Endothelial cell of umbilical vein (primary cell): ENCODE measurements at regions not wholly inside any gene's neighbourhood (a gene's known extent, or its start where the extent isn't known, plus 50 kb on each side); places are given as distances from the start of the nearest gene placed in this dataset.

ENCODE experiments used
- BruUV-seq: library from RNA; stranded (reverse); fragments of 400-500 nt; replicated peaks from 2 replicates; lab custom pipeline; 2021; lab: Mats Ljungman, UMichigan
- CTCF ChIA-PET: fragments of 300-600, 350-600 bp; sonication (Branson Sonifier 250); formaldehyde crosslinking; loops from one replicate; lab custom pipeline; 2021; ENCODE audit warnings: antibody characterized with exemption, inconsistent platforms; lab: Charles Lee
- POLR2A ChIA-PET: fragments of 300-600, 350-600 bp; sonication (Branson Sonifier 250); formaldehyde crosslinking; loops from one replicate; lab custom pipeline; 2021; ENCODE audit warnings: antibody characterized with exemption, inconsistent platforms; lab: Charles Lee
- DNase-seq: peaks from one replicate; pipeline ENCODE4 v3.0.0-alpha.2; 2011; ENCODE audit warnings: low read depth, low spot score
- FAIRE-seq: peaks from 2 replicates; lab custom pipeline; 2011; peaks lifted over from hg19 to GRCh38; lab: Jason Lieb, UNC
- H2AFZ ChIP-seq: 2 replicates; pipeline ENCODE4 v1.6.0; 2012; ENCODE audit warnings: low read depth, low read length, control low read depth, inconsistent platforms
- H3K27ac ChIP-seq: 2 replicates; pipeline ENCODE4 v1.5.1; 2011; ENCODE audit warnings: low read depth, mild to moderate bottlenecking, control low read depth, low read length, moderate library complexity; ENCODE audit not compliant: insufficient read depth
- H3K27me3 ChIP-seq, 2 experiments: 2 replicates each; pipeline versions ENCODE4 v1.6.0 to v1.6.1; 2011; ENCODE audit warnings: low read length in 2 of 2, mixed read lengths in 1 of 2; ENCODE audit not compliant: control insufficient read depth in 2 of 2, insufficient read depth in 2 of 2
- H3K36me3 ChIP-seq, 2 experiments: 2 replicates in 1 of 2; 3 replicates in 1 of 2; pipeline ENCODE4 v1.5.1; 2011; ENCODE audit warnings: low read length in 2 of 2, mild to moderate bottlenecking in 1 of 2, moderate library complexity in 1 of 2; ENCODE audit not compliant: control insufficient read depth in 2 of 2, insufficient read depth in 2 of 2; ENCODE audit errors: extremely low read depth in 1 of 2
- H3K4me1 ChIP-seq: 3 replicates; pipeline ENCODE4 v1.5.1; 2011; ENCODE audit warnings: mild to moderate bottlenecking, low read length; ENCODE audit not compliant: control insufficient read depth, insufficient read depth; ENCODE audit errors: extremely low read depth
- H3K4me2 ChIP-seq: 2 replicates; pipeline ENCODE4 v1.6.1; 2011; ENCODE audit warnings: low read length, control low read depth, mixed read lengths; ENCODE audit not compliant: insufficient read depth
- H3K4me3 ChIP-seq, 3 experiments: fragments of 200-600 bp in 1 of 3; sonication (generic), shearing (Covaris generic) in 1 of 3; replicated peaks in 1 of 3; 2 replicates each; pipeline ENCODE4 v1.5.1; 2011 to 2016; ENCODE audit warnings: control low read depth in 3 of 3, low read length in 3 of 3, mild to moderate bottlenecking in 2 of 3, inconsistent platforms in 1 of 3, low read depth in 1 of 3, moderate library complexity in 1 of 3; ENCODE audit not compliant: insufficient read depth in 1 of 3
- H3K79me2 ChIP-seq: 2 replicates; pipeline ENCODE4 v1.6.0; 2012; ENCODE audit warnings: low read length, inconsistent platforms; ENCODE audit not compliant: control insufficient read depth, insufficient read depth
- H3K9ac ChIP-seq: replicated peaks from 2 replicates; pipeline ENCODE3; 2011; ENCODE audit warnings: low read length, control low read depth; ENCODE audit not compliant: insufficient read depth; ENCODE audit errors: extremely low read depth
- H3K9me1 ChIP-seq: replicated peaks from 3 replicates; pipeline ENCODE4 v1.6.0; 2011; ENCODE audit warnings: mild to moderate bottlenecking, low read length; ENCODE audit not compliant: control insufficient read depth, insufficient read depth; ENCODE audit errors: extremely low read depth
- H3K9me3 ChIP-seq: replicated peaks from 2 replicates; pipeline ENCODE4 v1.5.1; 2012; ENCODE audit warnings: low read length, inconsistent platforms; ENCODE audit not compliant: control insufficient read depth, insufficient read depth
- H4K20me1 ChIP-seq: replicated peaks from 2 replicates; pipeline ENCODE3; 2011; ENCODE audit warnings: mild to moderate bottlenecking, low read length; ENCODE audit not compliant: control insufficient read depth, insufficient read depth; ENCODE audit errors: extremely low read depth
- EZH2 ChIP-seq: IDR thresholded peaks from 2 replicates; pipeline ENCODE4 v1.6.1; 2012; ENCODE audit warnings: borderline replicate concordance, low read depth, mild to moderate bottlenecking, moderate library complexity, low read length, inconsistent platforms; ENCODE audit not compliant: severe bottlenecking
- FOS ChIP-seq: IDR thresholded peaks from 2 replicates; pipeline ENCODE4 v1.6.1; 2011; ENCODE audit warnings: mild to moderate bottlenecking, low read length, moderate library complexity, borderline replicate concordance; ENCODE audit not compliant: insufficient read depth
- GATA2 ChIP-seq: IDR thresholded peaks from 2 replicates; pipeline ENCODE4 v1.7.0; 2011; ENCODE audit warnings: low read depth, mild to moderate bottlenecking, moderate library complexity, mixed read lengths, low read length; ENCODE audit not compliant: insufficient read length, insufficient read depth
- JUN ChIP-seq: IDR thresholded peaks from 2 replicates; pipeline ENCODE4 v1.6.1; 2011; ENCODE audit warnings: borderline replicate concordance, low read depth; ENCODE audit not compliant: insufficient read length, insufficient read depth
- MYC ChIP-seq: IDR thresholded peaks from one replicate; pipeline ENCODE4 v1.6.1; 2011; ENCODE audit warnings: mild to moderate bottlenecking, low read depth, low read length
- POLR2A ChIP-seq: IDR thresholded peaks from 2 replicates; pipeline ENCODE4 v1.6.1; 2012; ENCODE audit warnings: low read depth, mild to moderate bottlenecking, control low read depth, low read length
- POLR2AphosphoS5 ChIP-seq: IDR thresholded peaks from 2 replicates; pipeline ENCODE4 v1.6.1; 2012; ENCODE audit warnings: low read depth, mild to moderate bottlenecking, control low read depth, low read length, moderate library complexity; ENCODE audit not compliant: insufficient read depth
- dilution Hi-C: fragments of 300-500 bp; cut with MboI; formaldehyde crosslinking; loops from one replicate; pipeline ENCODE4 v1.15.0; 2019; ENCODE audit warnings: low sequenced_read_pairs; ENCODE audit not compliant: extremely low pct_ligation_motif_present
- intact Hi-C: fragments of 100-400 bp; cut with micrococcal nuclease; formaldehyde crosslinking; loops from one replicate; pipeline ENCODE4 v1.10.0; 2022
- TF ChIP-seq, protein P1 (sequence below), 2 donors: IDR thresholded peaks; 1 replicate in 1 of 2; 2 replicates in 1 of 2; pipeline ENCODE4 v1.5.1; 2011; ENCODE audit warnings: low read length in 2 of 2, mild to moderate bottlenecking in 2 of 2, moderate library complexity in 2 of 2, control low read depth in 1 of 2, inconsistent platforms in 1 of 2, low read depth in 1 of 2; ENCODE audit not compliant: insufficient read depth in 1 of 2; ENCODE audit errors: extremely low read depth in 1 of 2
- TF ChIP-seq, protein P2 (sequence below): IDR thresholded peaks from 2 replicates; pipeline ENCODE4 v1.6.1; 2011; ENCODE audit not compliant: insufficient read depth, insufficient read length

DNA sequence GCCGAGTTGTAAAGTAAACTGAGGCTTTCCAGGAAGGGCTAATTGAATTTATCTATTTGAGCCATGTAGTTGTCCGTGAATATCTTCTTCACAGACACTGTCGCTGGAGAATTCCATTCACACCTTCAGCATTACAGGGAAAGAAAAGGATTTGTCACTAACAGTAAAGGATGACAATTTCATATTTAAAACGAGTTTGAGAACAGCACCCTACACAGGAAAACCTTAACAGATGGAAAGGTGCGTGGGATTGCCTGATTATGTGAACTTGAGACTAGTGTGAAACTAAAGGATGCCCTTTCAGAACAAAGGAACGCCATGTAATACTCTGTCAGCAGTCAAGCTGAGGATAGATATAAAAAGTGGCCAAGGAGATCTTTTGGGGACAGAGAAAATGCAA, 492.5 kb upstream of the ADGRL2 start:
- FAIRE-seq (no peak), DNase-seq (no peak)
- Histone ChIP-seq H3K79me2 (no peaks in the 10 kb centered on the region), H2AFZ (no peak overlapping the region), H3K9me3 (no peaks in the 10 kb centered on the region), H3K4me2 (no peak overlapping the region), H3K4me1 (no peaks in the 10 kb centered on the region), H3K27me3 (peaks cover 0 to 4% of the 10 kb centered on the region in 2 experiments), H3K9me1 (no peaks in the 10 kb centered on the region), H3K9ac (no peak overlapping the region), H3K4me3 (no peak overlapping the region), H3K27ac (no peak overlapping the region), H4K20me1 (no peaks in the 10 kb centered on the region), H3K36me3 (no peaks in the 10 kb centered on the region)
- dilution Hi-C loops (no loop called here), intact Hi-C loops (loop anchor here (10.0 kb wide), 1 partner anchor 457 kb away; no protein-coding TSS in a partner anchor)
- BruUV-seq = no TSS peak
- no peak for TF ChIP-seq POLR2AphosphoS5
- no peak for TF ChIP-seq JUN
- TF ChIP-seq MYC = no peak
- TF ChIP-seq GATA2 = no peak
- TF ChIP-seq EZH2 = no peak
- no peak for TF ChIP-seq POLR2A
- ChIA-PET POLR2A (no interaction called here), CTCF (interaction anchor here (0.6 kb wide), 1 partner anchor 455 kb away, joined by 4 read pairs; no protein-coding TSS in a partner anchor)

DNA sequence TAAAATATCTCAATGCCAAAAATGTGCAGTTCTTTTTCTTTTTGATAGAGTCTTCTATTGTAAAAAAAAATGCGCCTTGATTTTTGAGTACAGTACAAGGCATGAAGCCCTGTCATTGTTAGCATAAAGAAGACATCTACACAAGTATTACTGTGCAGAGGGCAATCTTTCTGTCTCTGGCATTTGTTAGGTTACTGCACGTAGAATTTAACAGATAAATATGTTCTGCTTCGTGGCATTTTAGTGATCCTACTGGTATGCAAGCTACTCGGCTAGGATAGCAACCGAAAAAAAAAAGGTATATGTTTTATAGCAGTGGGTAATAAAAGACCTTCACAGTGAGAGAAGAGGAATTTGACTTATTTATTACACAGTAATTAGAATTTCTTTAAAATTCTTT, 492.9 kb upstream of the ADGRL2 start:
- no peak for FAIRE-seq
- Histone ChIP-seq H3K36me3 (no peaks in the 10 kb centered on the region), H3K4me2 (no peak overlapping the region), H3K9me3 (no peaks in the 10 kb centered on the region), H2AFZ (no peak overlapping the region), H3K4me1 (no peaks in the 10 kb centered on the region), H3K9ac (no peak overlapping the region), H4K20me1 (no peaks in the 10 kb centered on the region), H3K9me1 (no peaks in the 10 kb centered on the region), H3K27me3 (peaks cover 0 to 4% of the 10 kb centered on the region in 2 experiments), H3K4me3 (no peak overlapping the region), H3K27ac (no peak overlapping the region), H3K79me2 (no peaks in the 10 kb centered on the region)
- intact Hi-C loops (loop anchor here (1.0 to 10.0 kb wide), 2 partner anchors 457 to 494 kb away; no protein-coding TSS in a partner anchor), dilution Hi-C loops (no loop called here)
- DNase-seq = no peak
- TF ChIP-seq FOS = no peak
- TF ChIP-seq POLR2A = no peak
- TF ChIP-seq GATA2 = no peak
- TF ChIP-seq JUN = no peak
- TF ChIP-seq POLR2AphosphoS5 = no peak
- TF ChIP-seq EZH2 = no peak
- TF ChIP-seq, protein P1, sequence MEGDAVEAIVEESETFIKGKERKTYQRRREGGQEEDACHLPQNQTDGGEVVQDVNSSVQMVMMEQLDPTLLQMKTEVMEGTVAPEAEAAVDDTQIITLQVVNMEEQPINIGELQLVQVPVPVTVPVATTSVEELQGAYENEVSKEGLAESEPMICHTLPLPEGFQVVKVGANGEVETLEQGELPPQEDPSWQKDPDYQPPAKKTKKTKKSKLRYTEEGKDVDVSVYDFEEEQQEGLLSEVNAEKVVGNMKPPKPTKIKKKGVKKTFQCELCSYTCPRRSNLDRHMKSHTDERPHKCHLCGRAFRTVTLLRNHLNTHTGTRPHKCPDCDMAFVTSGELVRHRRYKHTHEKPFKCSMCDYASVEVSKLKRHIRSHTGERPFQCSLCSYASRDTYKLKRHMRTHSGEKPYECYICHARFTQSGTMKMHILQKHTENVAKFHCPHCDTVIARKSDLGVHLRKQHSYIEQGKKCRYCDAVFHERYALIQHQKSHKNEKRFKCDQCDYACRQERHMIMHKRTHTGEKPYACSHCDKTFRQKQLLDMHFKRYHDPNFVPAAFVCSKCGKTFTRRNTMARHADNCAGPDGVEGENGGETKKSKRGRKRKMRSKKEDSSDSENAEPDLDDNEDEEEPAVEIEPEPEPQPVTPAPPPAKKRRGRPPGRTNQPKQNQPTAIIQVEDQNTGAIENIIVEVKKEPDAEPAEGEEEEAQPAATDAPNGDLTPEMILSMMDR (IDR thresholded peaks at IDR 0.05; ENCODE audit: extremely low read depth in 1 of 2, insufficient read depth in 1 of 2, low read depth in 1 of 2, low read length in 2 of 2) = no peak
- TF ChIP-seq MYC = no peak
- TF ChIP-seq, protein P2, sequence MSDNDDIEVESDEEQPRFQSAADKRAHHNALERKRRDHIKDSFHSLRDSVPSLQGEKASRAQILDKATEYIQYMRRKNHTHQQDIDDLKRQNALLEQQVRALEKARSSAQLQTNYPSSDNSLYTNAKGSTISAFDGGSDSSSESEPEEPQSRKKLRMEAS = no peak
- CTCF ChIA-PET = interaction anchor here (0.6 kb wide), 1 partner anchor 455 kb away, joined by 4 read pairs; no protein-coding TSS in a partner anchor
- POLR2A ChIA-PET = no interaction called here
- no TSS peak for BruUV-seq
